Right renal pelvis (tissue), 4 donors: ENCODE measurements at regions not wholly inside any gene's neighbourhood (a gene's known extent, or its start where the extent isn't known, plus 50 kb on each side); places are given as distances from the start of the nearest gene placed in this dataset.

Experiments used
- DNase-seq, 4 donors: peaks; one replicate each; pipeline ENCODE4 v3.0.0-alpha.2; 2013; ENCODE audit warnings: low read depth in 4 of 4, low spot score in 3 of 4, missing footprints in 1 of 4

- no peak for DNase-seq
These were observed 70.9 kb upstream of the ETS2 start for GRCh38 chr21:38734646-38735365.

- DNase-seq: no peak
These were observed 70.0 kb upstream of the ETS2 start for GRCh38 chr21:38735626-38736206.

GRCh38 chr21:38740090-38740489, 65.6 kb upstream of the ETS2 start:
- no peak for DNase-seq

- DNase-seq: no peak
These were observed 64.4 kb upstream of the ETS2 start for GRCh38 chr21:38741092-38741949.

- no peak for DNase-seq
These were observed 63.8 kb upstream of the ETS2 start for GRCh38 chr21:38741950-38742256.

- no peak for DNase-seq
These were observed 63.0 kb upstream of the ETS2 start for GRCh38 chr21:38742580-38743260.

GRCh38 chr21:38743772-38744529, 61.8 kb upstream of the ETS2 start:
- DNase-seq: no peak

- no peak for DNase-seq
These were observed 60.9 kb upstream of the ETS2 start for GRCh38 chr21:38744861-38745260.

GRCh38 chr21:38747810-38748209, 57.9 kb upstream of the ETS2 start:
- DNase-seq: no peak

- DNase-seq: no peak
These were observed 54.2 kb upstream of the ETS2 start for GRCh38 chr21:38751379-38752050.

GRCh38 chr21:38752051-38752505, 53.7 kb upstream of the ETS2 start:
- no peak for DNase-seq

GRCh38 chr21:38753114-38753513, 52.6 kb upstream of the ETS2 start:
- no peak for DNase-seq

- no peak for DNase-seq
These were observed 52.2 kb upstream of the ETS2 start for GRCh38 chr21:38753557-38753971.
